K562 (cell line): ENCODE measurements at regions not wholly inside any gene's neighbourhood (a gene's known extent, or its start where the extent isn't known, plus 50 kb on each side); places are given as distances from the start of the nearest gene placed in this dataset.

Experiments used
- BRF2 ChIP-seq: IDR thresholded peaks from 3 replicates; pipeline ENCODE4 v1.6.1; 2011; ENCODE audit warnings: borderline replicate concordance, mild to moderate bottlenecking; ENCODE audit not compliant: insufficient read length, insufficient read depth
- CBX5 ChIP-seq: IDR thresholded peaks from 2 replicates; pipeline ENCODE4 v1.6.1; 2014; ENCODE audit warnings: low read depth, borderline replicate concordance
- CSDE1 ChIP-seq, 2 experiments: fragments of 450-650 bp; IDR thresholded peaks; 2 replicates each; pipeline ENCODE4 v1.6.1; 2016; ENCODE audit warnings: mild to moderate bottlenecking in 1 of 2
- CTCF ChIP-seq, 3 experiments: IDR thresholded peaks in 2 of 3; conservative IDR thresholded peaks in 1 of 3; 2 replicates each; pipeline ENCODE4 v1.5.1; 2011 to 2012; ENCODE audit warnings: low read length in 3 of 3, mild to moderate bottlenecking in 3 of 3, control low read depth in 2 of 3, improper control_type of control experiment in 1 of 3, inconsistent platforms in 1 of 3, low read depth in 1 of 3, mixed read lengths in 1 of 3, moderate library complexity in 1 of 3; ENCODE audit not compliant: insufficient read depth in 2 of 3
- E2F4 ChIP-seq: sonication (generic); formaldehyde crosslinking; IDR thresholded peaks from 2 replicates; pipeline ENCODE4 v1.8.0; 2022; ENCODE audit warnings: mild to moderate bottlenecking, low read depth, missing genetic modification reagents
- MYC ChIP-seq, 2 experiments: fragments of 250-450 bp in 1 of 2; sonication (Bioruptor Pico) in 1 of 2; IDR thresholded peaks; 2 replicates each; pipeline versions ENCODE4 v1.5.1 to v1.6.1; 2012 to 2021; ENCODE audit warnings: low read depth in 2 of 2, borderline replicate concordance in 1 of 2, improper control_type of control experiment in 1 of 2, low read length in 1 of 2, mild to moderate bottlenecking in 1 of 2, moderate library complexity in 1 of 2
- PTTG1 ChIP-seq: fragments of 450-650 bp; IDR thresholded peaks from 2 replicates; pipeline ENCODE4 v1.6.1; 2016; ENCODE audit warnings: low read depth, mild to moderate bottlenecking, missing genetic modification characterization, missing compliant biosample characterization
- SMC3 ChIP-seq: conservative IDR thresholded peaks from 2 replicates; pipeline ENCODE4 v1.6.1; 2011; ENCODE audit warnings: low read depth, low read length, improper control_type of control experiment; ENCODE audit not compliant: insufficient read depth
- TSHZ1 ChIP-seq: fragments of 250-450 bp; sonication (Bioruptor Pico); IDR thresholded peaks from 2 replicates; pipeline ENCODE4 v1.4.0; 2020; ENCODE audit warnings: mild to moderate bottlenecking, moderate library complexity
- U2AF2 ChIP-seq: fragments of 200-400 bp; formaldehyde crosslinking; optimal IDR thresholded peaks from 2 replicates; pipeline ENCODE3; 2017; ENCODE audit warnings: low read depth, mild to moderate bottlenecking, low read length
- ZFP36 ChIP-seq: fragments of 150-350 bp; IDR thresholded peaks from 2 replicates; pipeline ENCODE4 v1.6.1; 2018; ENCODE audit warnings: low read length, low read depth; ENCODE audit not compliant: partially characterized antibody
- ZNF175 ChIP-seq: fragments of 200-800 bp; sonication (Bioruptor generic); IDR thresholded peaks from 2 replicates; pipeline ENCODE4 v1.6.1; 2016; ENCODE audit warnings: low read depth, mild to moderate bottlenecking, missing genetic modification characterization, missing compliant biosample characterization
- ZNF197 ChIP-seq: fragments of 200-800 bp; sonication (Bioruptor generic); IDR thresholded peaks from 2 replicates; pipeline ENCODE4 v1.6.1; 2016; ENCODE audit warnings: low read depth, missing genetic modification characterization, missing compliant biosample characterization
- ZNF436 ChIP-seq: fragments of 250-450, 450-650 bp; sonication (Bioruptor Pico); formaldehyde crosslinking; IDR thresholded peaks from 2 replicates; pipeline ENCODE4 v1.7.0; 2020; ENCODE audit warnings: mild to moderate bottlenecking

GRCh38 chr17:33695431-33695830 is 402.3 kb upstream of the ASIC2 start:
- TF ChIP-seq BRF2 (no peak), MYC (IDR thresholded peaks at IDR 0.05; ENCODE audit: low read depth, low read length) (no peak), MYC (CRISPR knock-in tag; IDR thresholded peaks at IDR 0.05; ENCODE audit: borderline replicate concordance, low read depth) (no peak), TSHZ1 (no peak), CSDE1 (IDR thresholded peaks at IDR 0.05) (no peak), ZFP36 (no peak), CTCF (IDR thresholded peaks at IDR 0.05 in 2 of 3, conservative IDR thresholded peaks at IDR 0.05 in 1 of 3; ENCODE audit: insufficient read depth in 2 of 3, low read depth in 1 of 3, low read length in 3 of 3) (no peak), SMC3 (no peak), PTTG1 (tag) (no peak), CBX5 (no peak), ZNF175 (CRISPR knock-in tag) (no peak), ZNF436 (no peak), E2F4 (CRISPR knock-in tag) (no peak), ZNF197 (CRISPR knock-in tag) (no peak), U2AF2 (no peak)
